HG03039 (cell line): ENCODE measurements at regions not wholly inside any gene's neighbourhood (a gene's known extent, or its start where the extent isn't known, plus 50 kb on each side); places are given as distances from the start of the nearest gene placed in this dataset.
"Not testable (repeated sequence)": the region's sequence is repeated elsewhere in the genome, so short reads cannot be mapped to it uniquely, and the experiment has no call there.

Experiments
- ATAC-seq: cut with Tn5 transposase; IDR thresholded peaks from one replicate; pipeline ENCODE4 v1.9.1; 2021; ENCODE audit warnings: mild to moderate bottlenecking, moderate library complexity; ENCODE audit not compliant: unreplicated experiment

DNA sequence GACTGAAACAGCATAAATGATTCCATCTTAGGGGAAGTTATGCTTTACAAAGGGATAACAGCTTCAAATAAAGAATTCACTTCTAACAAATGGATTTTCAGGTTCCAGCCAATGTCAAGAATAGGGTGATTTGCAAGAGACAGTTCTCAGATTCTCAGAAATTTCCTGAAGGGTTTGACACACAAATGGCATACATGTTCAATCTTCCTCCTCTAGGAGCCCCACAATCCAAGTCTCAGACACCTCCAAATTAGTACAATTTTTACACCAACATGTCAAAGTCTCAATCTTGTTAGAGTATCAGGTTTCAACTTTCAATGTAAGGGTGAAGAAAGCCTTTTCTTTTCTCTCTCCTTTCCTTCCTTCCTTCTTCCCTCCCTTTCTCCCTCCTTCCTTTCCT is 996.6 kb downstream of the TLE1 start:
- no peak for ATAC-seq

- no peak for ATAC-seq
Observed at GRCh38 chr9:80691229-80691628, 998.1 kb downstream of the TLE1 start.

DNA sequence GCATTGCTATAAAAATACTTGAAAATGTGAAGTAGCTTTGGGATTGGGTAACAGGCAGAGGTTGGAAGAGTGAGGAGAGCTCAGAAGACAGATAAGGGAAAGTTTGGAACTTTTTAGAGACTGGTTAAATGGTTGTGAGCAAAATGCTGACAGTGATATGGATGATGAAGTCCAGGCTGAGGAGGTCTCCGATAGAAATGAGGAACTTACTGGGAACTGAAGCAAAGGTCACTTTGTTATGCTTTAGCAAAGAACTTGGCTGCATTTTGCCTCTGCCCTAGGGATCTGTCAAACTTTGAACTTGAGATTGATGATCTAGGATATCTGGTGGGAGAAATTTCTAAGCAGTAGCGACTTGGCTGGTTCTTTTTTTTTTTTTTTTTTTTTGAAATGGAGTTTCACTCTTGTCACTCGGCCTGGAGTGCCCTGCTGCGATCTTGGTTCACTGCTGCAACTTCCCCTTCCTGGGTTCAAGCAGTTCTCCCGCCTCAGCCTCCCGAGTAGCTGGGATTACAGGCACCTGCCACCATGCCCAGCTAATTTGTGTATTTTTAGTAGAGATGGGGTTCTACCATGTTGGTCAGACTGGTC is 998.9 kb downstream of the TLE1 start:
- no peak for ATAC-seq

DNA sequence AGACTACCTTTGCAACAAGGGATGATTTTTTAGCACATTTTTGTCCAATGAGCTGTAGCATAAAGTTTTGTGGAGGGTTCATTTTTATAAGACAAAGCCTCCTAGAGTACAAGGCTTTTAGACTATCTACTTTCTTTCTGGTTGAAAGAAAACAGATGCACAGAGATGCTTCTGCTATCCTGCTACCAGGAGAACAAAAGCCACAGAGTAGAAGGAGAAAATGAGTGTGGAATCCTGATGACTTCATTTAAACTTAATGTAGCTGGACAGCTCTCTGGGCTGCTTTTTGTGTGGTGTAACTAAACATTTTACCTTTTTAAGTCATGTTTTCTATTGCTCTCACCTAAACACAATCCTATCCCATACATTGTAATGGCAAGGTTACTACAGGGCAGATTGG is 1009.4 kb downstream of the TLE1 start:
- ATAC-seq = no peak

- no peak for ATAC-seq
Observed at GRCh38 chr9:80678906-80679305, 1010.4 kb downstream of the TLE1 start.

GRCh38 chr9:80673496-80673895 is 1015.9 kb downstream of the TLE1 start:
- ATAC-seq = no peak

DNA sequence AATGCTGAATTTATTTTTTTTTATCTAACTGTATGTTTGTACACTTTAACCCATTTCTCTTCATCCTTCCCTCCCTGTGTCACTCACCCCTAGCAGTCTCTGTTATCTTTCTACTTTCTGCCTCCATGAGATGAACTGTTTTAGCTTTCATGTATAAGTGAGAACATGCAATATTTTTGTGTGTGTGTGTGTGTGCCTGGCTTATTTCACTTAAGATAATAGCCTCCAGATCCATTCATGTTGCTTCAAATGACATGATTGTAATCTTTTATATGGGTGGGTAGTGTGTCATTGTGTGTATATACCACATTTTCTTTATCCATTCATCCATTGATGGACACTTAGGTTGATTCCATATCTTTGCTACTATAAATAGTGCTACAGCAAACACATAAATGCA is 1023.9 kb downstream of the TLE1 start:
- ATAC-seq = no peak

DNA sequence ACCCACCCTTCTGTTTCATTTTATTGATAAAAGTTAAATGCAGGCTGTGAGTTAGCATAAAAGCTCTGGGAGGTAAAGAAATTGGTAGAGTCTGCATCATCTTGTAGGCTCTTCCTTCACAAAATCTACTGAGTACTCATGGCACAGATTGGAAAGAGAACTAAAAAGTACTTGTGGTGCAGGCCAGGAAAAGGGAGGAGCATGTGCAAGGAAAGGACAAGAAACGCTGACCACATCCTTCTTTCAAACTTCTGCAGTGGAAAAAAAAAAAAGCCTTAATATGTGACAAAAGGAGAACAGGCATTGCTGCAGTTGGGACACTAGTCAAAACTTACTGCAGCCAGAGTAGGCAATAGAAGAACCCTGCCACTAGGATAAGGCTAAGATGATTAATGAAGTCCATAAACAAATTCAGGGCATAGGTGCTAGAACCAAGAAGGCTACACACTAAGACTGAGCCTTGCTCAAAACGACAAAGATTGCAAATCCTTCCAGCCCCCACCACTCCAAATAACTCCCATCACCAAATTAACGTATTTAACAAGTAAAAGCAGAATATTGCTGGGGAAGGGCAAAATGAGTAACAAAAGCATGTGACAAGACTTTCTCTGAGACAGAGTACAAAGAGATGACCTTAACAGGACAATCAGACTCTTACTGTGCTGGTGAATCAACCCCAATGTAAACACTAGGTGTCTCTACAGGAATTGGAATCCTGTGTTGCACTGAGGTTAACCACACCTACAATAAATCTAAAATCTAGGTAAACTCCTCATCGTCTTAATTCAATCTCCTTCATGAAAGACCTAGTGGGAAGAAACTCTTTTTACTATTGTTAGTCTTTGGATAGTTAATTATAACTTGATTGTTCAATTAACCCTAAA is 1024.8 kb downstream of the TLE1 start:
- no peak for ATAC-seq

DNA sequence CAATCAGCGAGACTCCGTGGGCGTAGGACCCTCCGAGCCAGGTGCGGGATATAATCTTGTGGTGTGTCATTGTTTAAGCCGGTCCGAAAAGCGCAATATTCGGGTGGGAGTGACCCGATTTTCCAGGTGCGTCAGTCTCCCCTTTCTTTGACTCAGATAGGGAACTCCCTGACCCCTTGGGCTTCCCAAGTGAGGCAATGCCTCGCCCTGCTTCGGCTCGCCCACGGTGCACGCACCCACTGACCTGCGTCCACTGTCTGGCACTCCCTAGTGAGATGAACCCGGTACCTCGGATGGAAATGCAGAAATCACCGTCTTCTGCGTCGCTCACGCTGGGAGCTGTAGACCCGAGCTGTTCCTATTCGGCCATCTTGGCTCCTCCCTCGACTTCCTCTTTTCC is 1029.6 kb downstream of the TLE1 start:
- not testable (repeated sequence) for ATAC-seq

- ATAC-seq = no peak
Observed at GRCh38 chr9:80651044-80651443, 1038.3 kb downstream of the TLE1 start.

GRCh38 chr9:80649496-80649895 is 1039.9 kb downstream of the TLE1 start:
- ATAC-seq = no peak

- no peak for ATAC-seq
Observed at GRCh38 chr9:80649001-80649420, 1040.3 kb downstream of the TLE1 start.

GRCh38 chr9:80648336-80648735 is 1041.0 kb downstream of the TLE1 start:
- ATAC-seq = no peak

DNA sequence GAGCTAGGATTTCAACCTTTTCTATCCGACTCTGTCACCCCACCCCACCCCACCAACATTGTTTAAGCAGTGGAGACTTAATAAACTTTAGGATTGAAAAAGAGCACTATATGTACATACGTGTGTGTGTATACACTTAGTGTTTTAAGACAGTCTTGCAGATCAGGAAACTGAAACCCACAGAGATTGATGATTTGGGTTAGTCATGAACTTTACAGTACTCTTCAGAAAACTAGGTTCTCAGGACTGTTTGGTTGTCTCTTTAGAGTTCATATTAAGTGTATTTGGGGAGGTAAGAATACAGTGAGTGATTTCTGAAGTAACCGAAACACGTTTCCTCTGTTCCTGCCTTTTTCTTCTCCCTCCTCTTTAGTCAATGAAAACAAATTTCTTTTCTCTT is 1043.1 kb downstream of the TLE1 start:
- no peak for ATAC-seq

DNA sequence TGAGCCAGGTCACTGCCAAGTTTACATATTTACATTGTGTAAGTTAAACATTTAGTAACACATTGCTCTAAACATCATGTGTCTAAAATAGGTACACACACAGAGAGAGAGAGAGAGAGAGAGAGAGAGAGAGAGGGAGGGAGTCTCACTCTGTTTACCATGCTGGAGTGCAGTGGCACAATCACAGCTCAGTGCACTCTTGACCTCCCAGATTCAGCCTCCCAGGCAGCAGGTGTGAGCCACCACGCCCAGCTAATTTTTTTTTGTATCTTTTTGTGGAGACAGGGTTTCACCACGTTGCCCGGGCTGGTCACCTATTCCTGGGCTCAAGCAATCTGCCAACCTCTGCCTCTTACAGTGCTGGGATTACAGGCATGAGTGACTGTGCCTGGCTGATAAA is 1045.3 kb downstream of the TLE1 start:
- no peak for ATAC-seq

GRCh38 chr9:80635065-80635464 is 1054.3 kb downstream of the TLE1 start:
- no peak for ATAC-seq

GRCh38 chr9:80632041-80632440 is 1057.3 kb downstream of the TLE1 start:
- ATAC-seq = no peak

- ATAC-seq = no peak
Observed at GRCh38 chr9:80622508-80622907, 1050.7 kb downstream of the TLE4 start.

DNA sequence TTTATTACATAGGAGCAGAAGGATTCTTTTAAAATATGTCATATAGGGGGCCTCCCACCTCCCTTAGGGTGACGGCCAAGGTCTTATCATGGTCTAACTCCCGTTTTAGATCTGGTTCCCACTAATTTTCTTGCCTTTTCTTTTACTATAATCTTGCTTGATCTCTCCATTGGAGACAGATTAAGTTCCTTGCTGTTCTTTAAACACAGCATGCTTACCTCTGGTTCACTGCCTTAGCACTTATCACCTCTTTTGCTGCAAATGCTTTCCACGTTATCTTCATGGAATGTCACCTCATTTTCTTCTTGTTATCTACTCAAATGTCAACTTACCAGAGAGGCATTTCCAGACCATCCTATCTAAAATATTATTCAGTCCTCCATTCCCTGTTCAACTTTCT is 1047.6 kb downstream of the TLE4 start:
- ATAC-seq = no peak

DNA sequence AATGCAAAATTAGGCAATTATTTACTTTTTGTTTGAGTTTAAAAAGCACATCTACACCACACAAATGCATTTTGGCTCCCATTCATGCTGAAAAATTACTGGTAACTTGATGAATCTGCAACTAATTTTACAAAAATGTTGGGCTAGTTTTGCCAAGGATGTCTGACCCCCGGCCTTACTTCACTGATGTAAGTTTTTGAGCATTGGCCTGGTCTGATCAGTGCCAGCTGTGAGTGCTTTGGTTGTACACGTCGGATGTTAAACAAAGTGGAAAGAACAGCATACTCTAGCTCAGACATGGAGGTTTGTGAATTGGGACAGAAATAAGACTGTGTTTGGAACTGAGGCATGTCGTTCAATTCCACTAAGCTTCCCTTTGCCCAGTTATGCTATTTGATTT is 1044.2 kb downstream of the TLE4 start:
- no peak for ATAC-seq

DNA sequence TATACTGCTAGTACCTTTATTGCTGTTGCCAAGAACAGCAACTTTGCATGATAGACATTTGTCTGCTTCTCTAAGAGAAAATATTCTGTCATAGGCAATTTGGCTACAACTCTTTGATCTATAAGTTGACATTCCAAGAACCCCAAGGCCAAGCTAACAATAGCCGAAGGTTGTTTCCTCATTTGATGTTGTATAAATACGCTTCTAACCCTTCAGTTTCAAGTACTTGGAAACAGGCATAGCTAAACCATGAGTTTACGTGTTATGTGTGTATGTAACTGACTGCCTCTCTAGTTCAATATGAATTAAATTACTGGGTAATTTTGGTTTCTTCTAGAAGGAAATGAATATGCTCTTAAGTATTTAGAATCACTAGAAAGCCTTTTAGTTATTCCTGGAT is 1034.0 kb downstream of the TLE4 start:
- ATAC-seq = no peak

DNA sequence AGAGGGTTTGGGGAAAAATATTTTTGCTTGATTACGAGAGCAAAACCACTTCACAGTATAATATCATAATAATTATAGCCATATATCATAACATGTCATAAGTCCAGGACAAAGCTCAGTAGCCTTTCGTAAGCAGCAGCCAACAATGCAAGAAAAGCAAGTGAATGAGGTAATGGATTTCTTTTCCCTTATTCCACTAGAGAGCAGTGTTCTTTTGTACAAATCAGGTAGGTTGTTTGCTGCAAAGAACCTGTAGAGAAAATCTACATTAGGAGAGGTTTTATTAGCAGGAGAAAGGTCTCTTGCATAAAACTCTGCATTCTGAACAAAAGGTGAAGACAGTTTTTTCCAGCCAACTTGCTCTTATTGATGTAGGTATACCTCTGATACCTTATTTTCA is 1033.4 kb downstream of the TLE4 start:
- no peak for ATAC-seq

GRCh38 chr9:80602291-80602690 is 1030.5 kb downstream of the TLE4 start:
- no peak for ATAC-seq
